ENCODE measurements at regions not wholly inside any gene's neighbourhood (a gene's known extent, or its start where the extent isn't known, plus 50 kb on each side); places are given as distances from the start of the nearest gene placed in this dataset.

DNA sequence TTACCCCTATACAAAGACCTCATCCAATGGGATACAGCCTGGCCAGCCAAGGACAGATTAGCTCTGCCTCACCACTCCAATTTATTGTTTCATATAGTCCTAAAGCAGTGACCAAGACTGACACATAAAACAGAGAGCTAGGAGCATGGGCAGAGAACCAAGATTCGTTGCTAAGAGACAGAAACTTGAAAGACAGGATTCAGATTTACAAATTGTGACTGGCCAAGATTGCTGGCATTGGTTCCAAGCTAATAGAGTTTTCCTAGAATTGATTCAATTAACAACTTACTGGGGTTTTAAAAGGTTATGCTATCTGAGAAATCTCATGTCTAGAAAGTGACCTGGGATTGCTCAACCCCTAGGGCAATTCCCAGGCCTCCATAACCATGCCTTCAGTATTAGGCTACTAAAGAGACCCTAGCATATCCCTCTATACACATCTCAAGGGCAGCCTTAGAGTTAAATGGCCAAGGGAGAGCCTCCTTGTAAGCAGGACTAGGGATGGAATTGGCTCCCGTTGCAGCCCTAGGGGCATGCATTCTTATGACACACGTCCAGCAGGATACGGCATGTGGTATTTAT, 75.6 kb downstream of the ICOS start:
- peak; percentile 60 for DNase-seq (ENCODE audit: low read depth)
- no peak overlapping the region for H3K4me3 ChIP-seq (ENCODE audit: low read length)
- TF ChIP-seq CTCF (conservative IDR thresholded peaks at IDR 0.05; ENCODE audit: low read depth, low read length), result no peak

DNA sequence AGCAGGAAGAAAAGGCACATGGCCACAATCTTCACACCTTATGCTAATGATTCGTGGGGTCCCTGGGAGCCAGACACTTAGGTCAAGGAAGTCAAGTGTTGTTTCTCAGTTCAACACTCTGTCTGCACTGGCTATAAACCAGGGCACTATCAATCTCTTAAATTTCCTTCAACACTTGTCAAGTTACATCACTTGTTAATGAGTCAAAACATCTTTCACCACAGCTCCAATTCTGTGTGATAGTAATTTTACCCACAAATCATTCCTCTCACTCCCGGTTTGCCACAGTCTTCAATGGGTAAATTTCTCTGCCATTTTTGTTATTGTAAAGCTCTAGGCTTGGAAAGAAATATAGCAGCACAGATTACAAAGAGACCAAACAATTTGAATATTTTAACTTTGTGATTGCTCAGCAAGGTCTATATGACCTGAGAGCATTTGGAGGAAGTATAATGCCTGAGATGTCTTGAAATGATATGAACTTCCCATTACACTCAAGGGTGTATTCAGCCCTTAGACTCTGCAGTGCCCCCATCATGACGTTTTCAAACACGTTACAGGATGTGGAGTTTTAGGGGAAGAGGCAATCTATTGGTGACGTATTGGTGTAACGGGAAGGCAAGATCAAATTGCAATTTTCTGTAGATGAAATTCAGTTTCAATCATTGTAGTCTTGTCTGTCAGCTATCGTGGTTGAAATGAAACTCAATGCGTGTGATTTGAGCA, 78.7 kb downstream of the ICOS start:
- no peak for TF ChIP-seq CTCF (conservative IDR thresholded peaks at IDR 0.05; ENCODE audit: low read depth, low read length)
- no peak overlapping the region for H3K4me3 ChIP-seq (ENCODE audit: low read length)
- DNase-seq (ENCODE audit: low read depth), result no peak

DNA sequence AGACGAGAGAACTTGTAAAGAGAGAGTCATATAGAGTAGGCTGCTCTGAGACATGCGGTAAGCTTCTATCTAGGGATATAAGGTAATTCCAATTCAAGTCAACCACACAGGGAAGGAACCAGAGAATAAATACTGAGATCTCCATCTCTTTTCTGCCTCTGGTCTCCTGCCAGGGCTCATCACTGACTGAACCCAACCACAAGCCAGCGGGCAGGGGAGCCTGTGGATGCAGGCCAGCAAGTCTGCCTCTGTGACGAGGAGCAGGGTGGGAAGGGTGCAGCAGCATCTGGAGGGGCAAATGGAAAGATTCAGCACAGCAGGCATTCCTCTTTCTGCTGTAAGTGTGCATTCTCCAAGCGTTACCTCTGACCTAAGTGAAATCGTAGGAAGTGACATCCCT, 82.2 kb downstream of the ICOS start:
- no peak for TF ChIP-seq CTCF (conservative IDR thresholded peaks at IDR 0.05; ENCODE audit: low read depth, low read length)
- DNase-seq (ENCODE audit: low read depth), result no peak
- H3K4me3 ChIP-seq (ENCODE audit: low read length), result no peak overlapping the region

DNA sequence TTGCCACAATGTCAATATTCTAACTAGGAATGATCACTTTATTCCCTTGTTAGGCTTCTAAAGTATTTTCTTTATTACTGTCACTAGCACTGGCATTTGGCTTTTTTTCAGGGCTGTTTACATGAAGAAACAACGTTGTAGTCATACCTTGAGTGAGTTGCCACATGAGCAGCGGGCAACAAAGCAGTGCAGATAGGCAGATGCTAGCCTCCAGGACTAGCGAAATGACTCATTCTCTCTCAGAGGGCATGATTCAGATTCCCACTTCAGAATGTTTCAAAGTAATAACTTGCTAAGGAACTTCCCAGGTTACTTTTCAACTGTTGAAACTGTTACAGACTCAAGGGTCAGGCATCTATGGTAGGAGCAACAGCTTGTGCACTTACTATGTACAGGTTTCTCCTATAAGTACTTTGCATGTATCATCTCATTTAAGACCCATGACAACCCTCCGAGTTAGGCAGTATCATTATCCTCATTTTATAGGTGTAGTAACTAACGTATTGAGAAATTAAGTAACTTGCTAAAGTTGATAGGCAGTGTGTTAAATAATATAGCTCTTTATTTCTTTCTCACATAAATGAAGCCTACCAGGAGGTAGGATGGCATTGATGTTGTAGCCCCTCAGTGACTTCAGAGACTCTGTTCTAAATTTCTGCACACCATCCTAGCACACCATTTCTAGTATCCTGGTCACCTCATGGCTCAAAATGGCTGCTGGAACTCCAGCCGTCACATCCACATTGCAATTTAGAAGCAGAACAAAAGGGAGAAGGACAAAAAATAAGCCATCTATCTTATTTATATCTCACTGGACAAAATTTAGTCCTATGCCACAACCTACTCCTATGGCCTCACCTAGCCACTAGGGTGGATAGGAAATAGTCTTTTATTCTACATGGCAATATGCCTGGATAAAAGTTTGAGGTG, 83.3 kb downstream of the ICOS start:
- no peak for DNase-seq (ENCODE audit: low read depth)
- H3K4me3 ChIP-seq (ENCODE audit: low read length), result no peak overlapping the region
- TF ChIP-seq CTCF (conservative IDR thresholded peaks at IDR 0.05; ENCODE audit: low read depth, low read length), result no peak

DNA sequence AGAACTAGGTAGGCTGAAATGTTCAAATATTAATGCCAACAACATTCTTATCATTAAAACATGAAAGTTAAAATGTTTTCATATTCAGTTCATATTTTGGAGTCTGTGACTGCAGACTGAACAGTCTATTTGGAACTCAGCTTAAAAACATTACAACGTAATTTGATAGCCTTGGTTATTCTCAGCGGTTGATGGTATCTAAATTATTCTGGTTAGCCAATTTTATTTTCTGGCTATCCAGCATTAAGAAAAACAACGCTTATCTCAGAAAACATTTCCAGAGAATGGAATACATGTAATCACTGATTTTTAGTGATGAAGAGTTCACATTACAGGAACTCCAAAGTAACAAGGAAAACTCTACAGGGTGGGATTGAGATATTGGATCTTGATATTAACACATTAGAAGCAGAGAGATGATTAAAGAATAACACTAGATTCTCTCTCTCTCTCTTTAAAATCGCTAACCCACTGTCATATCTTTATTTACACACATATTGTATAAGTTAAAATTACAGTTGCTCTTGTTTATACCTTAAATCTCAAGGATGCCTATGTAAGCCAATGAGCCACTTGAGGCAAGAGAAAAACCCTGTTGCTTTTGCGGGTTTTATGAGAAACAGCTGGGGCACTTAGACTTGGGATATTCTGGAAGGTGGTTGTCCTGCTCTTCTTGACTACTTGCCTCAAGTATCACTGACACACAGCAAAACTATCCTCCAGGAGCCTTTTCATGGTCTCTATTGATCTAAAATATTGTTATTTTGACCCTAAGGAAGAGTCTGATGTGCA, 84.9 kb downstream of the ICOS start:
- TF ChIP-seq CTCF (conservative IDR thresholded peaks at IDR 0.05; ENCODE audit: low read depth, low read length), result no peak
- no peak for DNase-seq (ENCODE audit: low read depth)
- H3K4me3 ChIP-seq (ENCODE audit: low read length), result no peak overlapping the region

- no peak for TF ChIP-seq CTCF (conservative IDR thresholded peaks at IDR 0.05; ENCODE audit: low read depth, low read length)
- DNase-seq (ENCODE audit: low read depth), result no peak
- H3K4me3 ChIP-seq (ENCODE audit: low read length), result no peak overlapping the region
Observed at GRCh38 chr2:204022550-204022949, 86.0 kb downstream of the ICOS start.

Data from retinal pigment epithelial cell (primary cell).